ENCODE measurements at regions not wholly inside any gene's neighbourhood (a gene's known extent, or its start where the extent isn't known, plus 50 kb on each side); places are given as distances from the start of the nearest gene placed in this dataset.
"Not testable (repeated sequence)": the region's sequence is repeated elsewhere in the genome, so short reads cannot be mapped to it uniquely, and the experiment has no call there.

GRCh38 chr3:40930131-40930538, 269.2 kb upstream of the CTNNB1 start:
- no peak for TF ChIP-seq CTCF (IDR thresholded peaks at IDR 0.05; ENCODE audit: borderline replicate concordance, insufficient read depth, low read depth, low read length)

GRCh38 chr3:40930756-40931155, 268.5 kb upstream of the CTNNB1 start:
- no peak for TF ChIP-seq CTCF (IDR thresholded peaks at IDR 0.05; ENCODE audit: borderline replicate concordance, insufficient read depth, low read depth, low read length)
- no peak overlapping the region for H3K4me3 ChIP-seq (ENCODE audit: low read depth, low read length)

More at GRCh38 chr3:40930131-40930538, 269.2 kb upstream of the CTNNB1 start:
- no peak overlapping the region for H3K4me3 ChIP-seq (ENCODE audit: low read depth, low read length)

- no peak for TF ChIP-seq CTCF (IDR thresholded peaks at IDR 0.05; ENCODE audit: borderline replicate concordance, insufficient read depth, low read depth, low read length)
- H3K4me3 ChIP-seq (ENCODE audit: low read depth, low read length), result no peak overlapping the region
Measured at GRCh38 chr3:40938591-40938990, 260.7 kb upstream of the CTNNB1 start.

GRCh38 chr3:40939030-40939740, 260.1 kb upstream of the CTNNB1 start:
- TF ChIP-seq CTCF (IDR thresholded peaks at IDR 0.05; ENCODE audit: borderline replicate concordance, insufficient read depth, low read depth, low read length), result no peak
- no peak overlapping the region for H3K4me3 ChIP-seq (ENCODE audit: low read depth, low read length)

- no peak overlapping the region for H3K4me3 ChIP-seq (ENCODE audit: low read depth, low read length)
- TF ChIP-seq CTCF (IDR thresholded peaks at IDR 0.05; ENCODE audit: borderline replicate concordance, insufficient read depth, low read depth, low read length), result no peak
Measured at GRCh38 chr3:40939741-40940130, 259.6 kb upstream of the CTNNB1 start.

- H3K4me3 ChIP-seq (ENCODE audit: low read depth, low read length), result no peak overlapping the region
- no peak for TF ChIP-seq CTCF (IDR thresholded peaks at IDR 0.05; ENCODE audit: borderline replicate concordance, insufficient read depth, low read depth, low read length)
Measured at GRCh38 chr3:40940651-40941050, 258.7 kb upstream of the CTNNB1 start.

- H3K4me3 ChIP-seq (ENCODE audit: low read depth, low read length), result not testable (repeated sequence)
Measured at GRCh38 chr3:40947022-40947421, 252.3 kb upstream of the CTNNB1 start.

GRCh38 chr3:40949347-40949746, 250.0 kb upstream of the CTNNB1 start:
- not testable (repeated sequence) for H3K4me3 ChIP-seq (ENCODE audit: low read depth, low read length)

Data from GM12875 (cell line).